HL-60 (cell line): ENCODE measurements at regions not wholly inside any gene's neighbourhood (a gene's known extent, or its start where the extent isn't known, plus 50 kb on each side); places are given as distances from the start of the nearest gene placed in this dataset.

Experiments
- GABPA ChIP-seq: IDR thresholded peaks from 2 replicates; pipeline ENCODE4 v1.6.1; 2012; ENCODE audit warnings: low read depth
- POLR2AphosphoS5 ChIP-seq: IDR thresholded peaks from 2 replicates; pipeline ENCODE4 v1.6.1; 2012; ENCODE audit warnings: low read depth
- TF ChIP-seq, protein P1 (sequence below): IDR thresholded peaks from one replicate; pipeline ENCODE4 v1.5.1; 2011; ENCODE audit warnings: low read length, control low read depth, inconsistent platforms; ENCODE audit not compliant: insufficient read depth
- TF ChIP-seq, protein P2 (sequence below): IDR thresholded peaks from 2 replicates; pipeline ENCODE4 v1.6.1; 2012; ENCODE audit warnings: low read depth; ENCODE audit not compliant: insufficient replicate concordance

DNA sequence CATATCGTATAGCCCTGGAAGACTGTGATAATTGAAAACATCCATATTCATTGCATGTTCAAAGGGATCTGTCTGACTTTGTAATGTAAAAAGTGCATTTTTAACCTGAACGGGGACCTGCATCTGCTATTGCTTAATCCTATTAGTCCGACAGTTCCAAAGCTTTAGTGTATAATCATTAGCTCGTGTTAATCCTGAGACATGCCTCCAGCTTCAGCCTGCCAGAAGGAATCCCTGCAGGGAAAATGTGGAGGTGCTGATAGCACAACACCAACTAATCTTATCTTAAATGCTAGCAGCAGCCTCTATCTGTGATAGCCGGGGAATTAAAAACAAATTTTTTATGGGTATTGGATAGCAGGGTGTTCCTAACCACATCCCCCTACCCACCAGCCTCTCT lies 495.2 kb downstream of the TLE4 start:
- TF ChIP-seq, protein P1, sequence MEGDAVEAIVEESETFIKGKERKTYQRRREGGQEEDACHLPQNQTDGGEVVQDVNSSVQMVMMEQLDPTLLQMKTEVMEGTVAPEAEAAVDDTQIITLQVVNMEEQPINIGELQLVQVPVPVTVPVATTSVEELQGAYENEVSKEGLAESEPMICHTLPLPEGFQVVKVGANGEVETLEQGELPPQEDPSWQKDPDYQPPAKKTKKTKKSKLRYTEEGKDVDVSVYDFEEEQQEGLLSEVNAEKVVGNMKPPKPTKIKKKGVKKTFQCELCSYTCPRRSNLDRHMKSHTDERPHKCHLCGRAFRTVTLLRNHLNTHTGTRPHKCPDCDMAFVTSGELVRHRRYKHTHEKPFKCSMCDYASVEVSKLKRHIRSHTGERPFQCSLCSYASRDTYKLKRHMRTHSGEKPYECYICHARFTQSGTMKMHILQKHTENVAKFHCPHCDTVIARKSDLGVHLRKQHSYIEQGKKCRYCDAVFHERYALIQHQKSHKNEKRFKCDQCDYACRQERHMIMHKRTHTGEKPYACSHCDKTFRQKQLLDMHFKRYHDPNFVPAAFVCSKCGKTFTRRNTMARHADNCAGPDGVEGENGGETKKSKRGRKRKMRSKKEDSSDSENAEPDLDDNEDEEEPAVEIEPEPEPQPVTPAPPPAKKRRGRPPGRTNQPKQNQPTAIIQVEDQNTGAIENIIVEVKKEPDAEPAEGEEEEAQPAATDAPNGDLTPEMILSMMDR = no peak
- TF ChIP-seq POLR2AphosphoS5 = no peak
- TF ChIP-seq GABPA = no peak
- TF ChIP-seq, protein P2, sequence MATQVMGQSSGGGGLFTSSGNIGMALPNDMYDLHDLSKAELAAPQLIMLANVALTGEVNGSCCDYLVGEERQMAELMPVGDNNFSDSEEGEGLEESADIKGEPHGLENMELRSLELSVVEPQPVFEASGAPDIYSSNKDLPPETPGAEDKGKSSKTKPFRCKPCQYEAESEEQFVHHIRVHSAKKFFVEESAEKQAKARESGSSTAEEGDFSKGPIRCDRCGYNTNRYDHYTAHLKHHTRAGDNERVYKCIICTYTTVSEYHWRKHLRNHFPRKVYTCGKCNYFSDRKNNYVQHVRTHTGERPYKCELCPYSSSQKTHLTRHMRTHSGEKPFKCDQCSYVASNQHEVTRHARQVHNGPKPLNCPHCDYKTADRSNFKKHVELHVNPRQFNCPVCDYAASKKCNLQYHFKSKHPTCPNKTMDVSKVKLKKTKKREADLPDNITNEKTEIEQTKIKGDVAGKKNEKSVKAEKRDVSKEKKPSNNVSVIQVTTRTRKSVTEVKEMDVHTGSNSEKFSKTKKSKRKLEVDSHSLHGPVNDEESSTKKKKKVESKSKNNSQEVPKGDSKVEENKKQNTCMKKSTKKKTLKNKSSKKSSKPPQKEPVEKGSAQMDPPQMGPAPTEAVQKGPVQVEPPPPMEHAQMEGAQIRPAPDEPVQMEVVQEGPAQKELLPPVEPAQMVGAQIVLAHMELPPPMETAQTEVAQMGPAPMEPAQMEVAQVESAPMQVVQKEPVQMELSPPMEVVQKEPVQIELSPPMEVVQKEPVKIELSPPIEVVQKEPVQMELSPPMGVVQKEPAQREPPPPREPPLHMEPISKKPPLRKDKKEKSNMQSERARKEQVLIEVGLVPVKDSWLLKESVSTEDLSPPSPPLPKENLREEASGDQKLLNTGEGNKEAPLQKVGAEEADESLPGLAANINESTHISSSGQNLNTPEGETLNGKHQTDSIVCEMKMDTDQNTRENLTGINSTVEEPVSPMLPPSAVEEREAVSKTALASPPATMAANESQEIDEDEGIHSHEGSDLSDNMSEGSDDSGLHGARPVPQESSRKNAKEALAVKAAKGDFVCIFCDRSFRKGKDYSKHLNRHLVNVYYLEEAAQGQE = no peak
